A673 (cell line): ENCODE measurements at regions not wholly inside any gene's neighbourhood (a gene's known extent, or its start where the extent isn't known, plus 50 kb on each side); places are given as distances from the start of the nearest gene placed in this dataset.

ENCODE experiments used
- BruUV-seq: library from RNA; stranded (reverse); fragments of 400-500 nt; replicated peaks from 2 replicates; lab custom pipeline; 2021; lab: Mats Ljungman, UMichigan
- CTCF ChIA-PET: fragments of 300-600 bp; sonication (Branson Sonifier 250); formaldehyde crosslinking; loops from one replicate; lab custom pipeline; 2022; ENCODE audit warnings: antibody characterized with exemption; lab: Charles Lee
- POLR2A ChIA-PET: fragments of 300-600 bp; sonication (Branson Sonifier 250); formaldehyde crosslinking; loops from one replicate; lab custom pipeline; 2022; ENCODE audit warnings: antibody characterized with exemption; ENCODE audit not compliant: low non-redundant PET; lab: Charles Lee
- DNase-seq: peaks from one replicate; pipeline ENCODE4 v3.0.0-alpha.2; 2015; ENCODE audit warnings: low spot score
- H3K27ac ChIP-seq: fragments of 200-600 bp; sonication (generic); 2 replicates; pipeline ENCODE4 v1.5.1; 2016; ENCODE audit warnings: mixed run types, low read depth, mild to moderate bottlenecking, mixed read lengths, antibody characterized with exemption, low read length; ENCODE audit not compliant: poor library complexity, severe bottlenecking
- H3K27me3 ChIP-seq: fragments of 200-600 bp; sonication (generic); replicated peaks from 2 replicates; pipeline ENCODE4 v1.6.1; 2017; ENCODE audit warnings: mixed run types, low read depth, mild to moderate bottlenecking, mixed read lengths, antibody characterized with exemption, low read length; ENCODE audit not compliant: insufficient read depth, poor library complexity
- H3K36me3 ChIP-seq: fragments of 200-600 bp; sonication (generic); 2 replicates; pipeline ENCODE4 v1.6.1; 2016; ENCODE audit warnings: mixed run types, mild to moderate bottlenecking, mixed read lengths, antibody characterized with exemption, low read length; ENCODE audit not compliant: insufficient read depth, poor library complexity, severe bottlenecking
- H3K4me1 ChIP-seq: fragments of 200-600 bp; sonication (generic); 2 replicates; pipeline ENCODE4 v1.6.1; 2017; ENCODE audit warnings: mixed run types, mild to moderate bottlenecking, mixed read lengths, antibody characterized with exemption, low read length; ENCODE audit not compliant: insufficient read depth, poor library complexity, severe bottlenecking
- H3K4me3 ChIP-seq: fragments of 200-600 bp; sonication (generic); 2 replicates; pipeline ENCODE4 v1.5.1; 2016; ENCODE audit warnings: low read depth, mixed run types, mild to moderate bottlenecking, mixed read lengths, low read length; ENCODE audit not compliant: poor library complexity, severe bottlenecking
- H3K9me3 ChIP-seq: fragments of 200-600 bp; sonication (generic); 2 replicates; pipeline ENCODE4 v1.6.1; 2016; ENCODE audit warnings: mixed run types, low read depth, mild to moderate bottlenecking, mixed read lengths, antibody characterized with exemption, low read length; ENCODE audit not compliant: poor library complexity, severe bottlenecking
- EZH2 ChIP-seq: fragments of 200-600 bp; sonication (generic); IDR thresholded peaks from 2 replicates; pipeline ENCODE4 v1.6.1; 2017; ENCODE audit warnings: borderline replicate concordance, low read depth, mild to moderate bottlenecking, mixed read lengths, antibody characterized with exemption, low read length; ENCODE audit not compliant: poor library complexity, severe bottlenecking
- intact Hi-C: fragments of 100-400 bp; cut with micrococcal nuclease; formaldehyde crosslinking; loops from one replicate; pipeline ENCODE4 v1.10.0; 2022; ENCODE audit not compliant: unreplicated experiment
- TF ChIP-seq, protein P1 (sequence below): fragments of 300-800, 200-600 bp; sonication (generic); conservative IDR thresholded peaks from 2 replicates; pipeline ENCODE4 v1.5.1; 2017; ENCODE audit warnings: low read depth, mild to moderate bottlenecking, antibody characterized with exemption, low read length, moderate library complexity, mixed read lengths

DNA sequence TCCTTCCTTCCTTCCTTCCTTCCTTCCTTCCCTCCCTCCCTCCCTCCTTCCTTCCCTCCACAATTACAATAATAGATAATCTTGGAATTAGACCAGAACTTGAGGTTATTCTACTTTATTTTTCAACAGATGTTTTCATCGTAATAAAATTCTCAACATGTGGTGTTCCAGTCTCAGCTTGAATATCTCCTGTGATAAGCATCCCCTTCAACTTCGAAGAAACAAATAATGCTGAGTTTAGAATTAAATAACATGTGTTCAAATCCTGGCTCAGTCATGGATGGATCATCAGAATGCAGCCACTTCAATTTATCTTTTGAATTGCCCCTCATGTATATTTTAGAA, 91.4 kb upstream of the PAPPA start:
- intact Hi-C loops: no loop called here
- peak overlapping the region; percentile 44 for H3K27ac ChIP-seq
- ChIA-PET POLR2A (no interaction called here), CTCF (no interaction called here)
- H3K4me1 ChIP-seq: no peaks in the 10 kb centered on the region
- H3K4me3 ChIP-seq: no peak overlapping the region
- BruUV-seq: no TSS peak
- no peaks in the 10 kb centered on the region for H3K27me3 ChIP-seq
- no peaks in the 10 kb centered on the region for H3K36me3 ChIP-seq
- TF ChIP-seq, protein P1, sequence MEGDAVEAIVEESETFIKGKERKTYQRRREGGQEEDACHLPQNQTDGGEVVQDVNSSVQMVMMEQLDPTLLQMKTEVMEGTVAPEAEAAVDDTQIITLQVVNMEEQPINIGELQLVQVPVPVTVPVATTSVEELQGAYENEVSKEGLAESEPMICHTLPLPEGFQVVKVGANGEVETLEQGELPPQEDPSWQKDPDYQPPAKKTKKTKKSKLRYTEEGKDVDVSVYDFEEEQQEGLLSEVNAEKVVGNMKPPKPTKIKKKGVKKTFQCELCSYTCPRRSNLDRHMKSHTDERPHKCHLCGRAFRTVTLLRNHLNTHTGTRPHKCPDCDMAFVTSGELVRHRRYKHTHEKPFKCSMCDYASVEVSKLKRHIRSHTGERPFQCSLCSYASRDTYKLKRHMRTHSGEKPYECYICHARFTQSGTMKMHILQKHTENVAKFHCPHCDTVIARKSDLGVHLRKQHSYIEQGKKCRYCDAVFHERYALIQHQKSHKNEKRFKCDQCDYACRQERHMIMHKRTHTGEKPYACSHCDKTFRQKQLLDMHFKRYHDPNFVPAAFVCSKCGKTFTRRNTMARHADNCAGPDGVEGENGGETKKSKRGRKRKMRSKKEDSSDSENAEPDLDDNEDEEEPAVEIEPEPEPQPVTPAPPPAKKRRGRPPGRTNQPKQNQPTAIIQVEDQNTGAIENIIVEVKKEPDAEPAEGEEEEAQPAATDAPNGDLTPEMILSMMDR: no peak
- no peak for TF ChIP-seq EZH2
- peaks cover 14% of the 10 kb centered on the region for H3K9me3 ChIP-seq
- peak; percentile 64 for DNase-seq

DNA sequence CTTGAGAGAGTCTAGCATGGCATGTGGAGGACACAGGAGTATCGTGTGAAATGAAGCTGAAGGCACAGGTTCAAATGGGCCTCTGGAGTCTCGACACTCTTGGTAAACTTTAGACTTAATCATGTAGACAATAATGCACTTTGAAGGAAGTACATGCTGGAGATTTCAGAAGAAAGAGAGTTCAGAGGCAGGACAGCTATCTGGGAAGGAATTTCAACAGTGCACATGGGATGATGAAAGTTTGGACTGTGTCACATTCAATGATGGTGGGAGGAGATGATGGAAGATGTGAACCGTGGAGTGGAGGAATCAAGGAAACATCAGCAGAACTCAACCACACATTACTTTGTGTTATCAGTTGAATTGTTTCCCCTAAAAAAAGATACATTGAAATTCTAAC, 88.6 kb upstream of the PAPPA start:
- Histone ChIP-seq H3K4me3 (no peak overlapping the region), H3K27ac (no peak overlapping the region), H3K9me3 (peaks cover 14% of the 10 kb centered on the region), H3K36me3 (no peaks in the 10 kb centered on the region), H3K27me3 (no peaks in the 10 kb centered on the region), H3K4me1 (no peaks in the 10 kb centered on the region)
- BruUV-seq: no TSS peak
- ChIA-PET POLR2A (no interaction called here), CTCF (no interaction called here)
- intact Hi-C loops: no loop called here
- no peak for DNase-seq
- no peak for TF ChIP-seq EZH2
- TF ChIP-seq, protein P1: no peak

DNA sequence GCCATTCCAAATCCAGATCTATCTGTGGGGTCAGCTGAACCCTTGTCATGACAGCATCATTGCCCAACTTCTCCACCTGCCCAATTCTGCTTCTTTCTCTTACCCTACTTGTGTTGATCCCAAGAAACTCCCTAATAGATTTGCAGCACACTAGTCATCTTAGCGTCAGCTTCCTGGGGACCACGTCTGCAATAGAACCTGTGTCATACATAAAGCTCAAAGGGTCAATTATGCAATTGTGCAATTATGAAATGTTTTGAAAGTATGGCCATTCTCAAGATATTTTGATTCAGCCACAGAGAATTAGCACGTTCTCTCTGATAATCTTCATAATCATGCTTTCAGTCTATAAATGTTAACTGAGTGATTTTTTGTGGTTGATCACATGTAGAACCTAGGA, 87.4 kb upstream of the PAPPA start:
- intact Hi-C loops: no loop called here
- TF ChIP-seq EZH2: no peak
- TF ChIP-seq, protein P1: no peak
- no peaks in the 10 kb centered on the region for H3K27me3 ChIP-seq
- H3K36me3 ChIP-seq: no peaks in the 10 kb centered on the region
- no peak overlapping the region for H3K27ac ChIP-seq
- ChIA-PET CTCF (no interaction called here), POLR2A (no interaction called here)
- H3K9me3 ChIP-seq: peaks cover 8% of the 10 kb centered on the region
- BruUV-seq: no TSS peak
- H3K4me1 ChIP-seq: no peaks in the 10 kb centered on the region
- no peak for DNase-seq
- no peak overlapping the region for H3K4me3 ChIP-seq
